HepG2 (cell line): ENCODE measurements at regions not wholly inside any gene's neighbourhood (a gene's known extent, or its start where the extent isn't known, plus 50 kb on each side); places are given as distances from the start of the nearest gene placed in this dataset.
A peak's percentile ranks its signal among the peaks of the same experiment; 100 is the strongest.

Experiments used
- ATF1 ChIP-seq: IDR thresholded peaks from 2 replicates; pipeline ENCODE4 v1.6.1; 2016; ENCODE audit warnings: mild to moderate bottlenecking, control low read depth
- FOXA1 ChIP-seq, 2 experiments: fragments of 450-650 bp in 1 of 2; sonication (generic) in 1 of 2; formaldehyde crosslinking in 1 of 2; IDR thresholded peaks; 2 replicates each; pipeline versions ENCODE4 v1.4.0 to v1.6.1; 2016 to 2020; ENCODE audit warnings: missing genetic modification reagents in 1 of 2
- FOXJ3 ChIP-seq: sonication (generic); formaldehyde crosslinking; IDR thresholded peaks from 2 replicates; pipeline ENCODE4 v1.4.0; 2020; ENCODE audit warnings: missing genetic modification reagents, mild to moderate bottlenecking, borderline replicate concordance
- IRF2 ChIP-seq: IDR thresholded peaks from 2 replicates; pipeline ENCODE4 v1.6.1; 2018; ENCODE audit warnings: missing genetic modification reagents, missing compliant biosample characterization
- KLF12 ChIP-seq: sonication (generic); formaldehyde crosslinking; IDR thresholded peaks from 2 replicates; pipeline ENCODE4 v1.4.0; 2020; ENCODE audit warnings: missing genetic modification reagents, borderline replicate concordance
- MIER3 ChIP-seq: IDR thresholded peaks from 2 replicates; pipeline ENCODE4 v1.6.1; 2016; ENCODE audit warnings: missing compliant biosample characterization, borderline replicate concordance
- REPIN1 ChIP-seq: sonication (generic); formaldehyde crosslinking; IDR thresholded peaks from 2 replicates; pipeline ENCODE4 v1.8.0; 2022; ENCODE audit warnings: missing genetic modification reagents, low read depth, mild to moderate bottlenecking, borderline replicate concordance
- SRSF9 ChIP-seq: fragments of 200-400 bp; formaldehyde crosslinking; IDR thresholded peaks from 2 replicates; pipeline ENCODE4 v1.6.1; 2018; ENCODE audit warnings: borderline replicate concordance, mild to moderate bottlenecking, low read depth, low read length; ENCODE audit not compliant: insufficient read depth, poor library complexity, severe bottlenecking
- SSRP1 ChIP-seq: IDR thresholded peaks from 2 replicates; pipeline ENCODE4 v1.6.1; 2016; ENCODE audit warnings: control low read depth
- ZBTB1 ChIP-seq: sonication (generic); formaldehyde crosslinking; IDR thresholded peaks from 2 replicates; pipeline ENCODE4 v1.4.0; 2020; ENCODE audit warnings: missing genetic modification reagents, borderline replicate concordance
- ZMYM3 ChIP-seq: sonication (generic); formaldehyde crosslinking; IDR thresholded peaks from 2 replicates; pipeline ENCODE4 v1.5.1; 2020; ENCODE audit warnings: mild to moderate bottlenecking, missing genetic modification reagents
- ZNF281 ChIP-seq: sonication (generic); formaldehyde crosslinking; IDR thresholded peaks from 2 replicates; pipeline ENCODE4 v1.4.0; 2020; ENCODE audit warnings: missing genetic modification reagents, borderline replicate concordance
- ZNF451 ChIP-seq: sonication (generic); formaldehyde crosslinking; IDR thresholded peaks from 2 replicates; pipeline ENCODE4 v1.5.0; 2020; ENCODE audit warnings: mild to moderate bottlenecking, missing genetic modification reagents
- ZNF644 ChIP-seq: IDR thresholded peaks from 2 replicates; pipeline ENCODE4 v1.6.1; 2016; ENCODE audit warnings: low read depth
- ZNF792 ChIP-seq: IDR thresholded peaks from 2 replicates; pipeline ENCODE4 v1.6.1; 2016
- TF ChIP-seq, protein P1 (sequence below): sonication (generic); formaldehyde crosslinking; IDR thresholded peaks from 2 replicates; pipeline ENCODE4 v1.8.0; 2022; ENCODE audit warnings: mild to moderate bottlenecking, missing genetic modification reagents; ENCODE audit not compliant: insufficient replicate concordance
- TF ChIP-seq, protein P2 (sequence below): sonication (generic); formaldehyde crosslinking; IDR thresholded peaks from 2 replicates; pipeline ENCODE4 v1.4.0; 2020; ENCODE audit warnings: missing genetic modification reagents
- TF ChIP-seq, protein P3 (sequence below): sonication (generic); formaldehyde crosslinking; IDR thresholded peaks from 2 replicates; pipeline ENCODE4 v1.4.0; 2020; ENCODE audit warnings: missing genetic modification reagents

DNA sequence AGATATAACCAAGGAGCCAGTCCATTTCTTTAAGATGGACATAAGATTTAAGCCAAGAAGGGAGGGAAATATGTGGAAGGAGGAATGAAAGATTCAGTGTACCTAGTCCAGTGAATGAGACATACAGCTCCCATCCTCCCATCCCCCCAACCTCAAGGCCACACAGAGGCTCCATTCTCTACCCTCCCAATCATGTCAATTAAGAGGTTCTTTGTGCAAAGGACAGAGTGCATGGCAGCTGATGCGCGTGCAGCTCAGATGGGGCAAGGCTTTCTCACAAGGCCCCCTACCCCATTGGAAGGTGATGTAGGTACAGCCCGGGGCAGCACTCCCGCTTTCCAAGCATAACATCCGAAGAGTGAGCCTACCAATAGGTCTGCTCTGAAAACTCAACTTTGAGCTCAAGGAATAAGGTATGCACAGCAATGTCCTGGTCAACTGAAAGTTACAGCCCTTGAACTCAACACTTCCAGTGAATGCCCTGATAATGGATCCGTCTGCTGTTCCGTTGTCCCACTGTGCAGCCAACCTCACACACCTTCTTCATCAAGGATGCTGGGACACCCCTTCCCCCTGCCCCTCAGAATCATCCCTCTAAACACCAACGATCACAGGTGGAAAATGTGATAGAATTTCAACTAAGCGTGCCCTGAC, 458.1 kb downstream of the SOX9 start (continued):
- TF ChIP-seq IRF2 (CRISPR knock-in tag): 0 out of 2 replicates have a peak, but pooled peaks have one; percentile 14
- TF ChIP-seq REPIN1 (CRISPR knock-in tag): no peak
- TF ChIP-seq MIER3 (CRISPR knock-in tag): 0 out of 2 replicates have a peak, but pooled peaks have one; percentile 41
- TF ChIP-seq FOXJ3 (CRISPR knock-in tag): no peak
- TF ChIP-seq, protein P1, sequence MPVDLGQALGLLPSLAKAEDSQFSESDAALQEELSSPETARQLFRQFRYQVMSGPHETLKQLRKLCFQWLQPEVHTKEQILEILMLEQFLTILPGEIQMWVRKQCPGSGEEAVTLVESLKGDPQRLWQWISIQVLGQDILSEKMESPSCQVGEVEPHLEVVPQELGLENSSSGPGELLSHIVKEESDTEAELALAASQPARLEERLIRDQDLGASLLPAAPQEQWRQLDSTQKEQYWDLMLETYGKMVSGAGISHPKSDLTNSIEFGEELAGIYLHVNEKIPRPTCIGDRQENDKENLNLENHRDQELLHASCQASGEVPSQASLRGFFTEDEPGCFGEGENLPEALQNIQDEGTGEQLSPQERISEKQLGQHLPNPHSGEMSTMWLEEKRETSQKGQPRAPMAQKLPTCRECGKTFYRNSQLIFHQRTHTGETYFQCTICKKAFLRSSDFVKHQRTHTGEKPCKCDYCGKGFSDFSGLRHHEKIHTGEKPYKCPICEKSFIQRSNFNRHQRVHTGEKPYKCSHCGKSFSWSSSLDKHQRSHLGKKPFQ: no peak
- no peak for TF ChIP-seq SRSF9
- TF ChIP-seq ZBTB1 (CRISPR knock-in tag): no peak
- TF ChIP-seq ZMYM3: peak; percentile 67
- TF ChIP-seq FOXA1 (IDR thresholded peaks at IDR 0.05): no peak
- TF ChIP-seq FOXA1 (CRISPR knock-in tag; IDR thresholded peaks at IDR 0.05): no peak
- TF ChIP-seq ATF1 (CRISPR knock-in tag): no peak
- TF ChIP-seq, protein P2, sequence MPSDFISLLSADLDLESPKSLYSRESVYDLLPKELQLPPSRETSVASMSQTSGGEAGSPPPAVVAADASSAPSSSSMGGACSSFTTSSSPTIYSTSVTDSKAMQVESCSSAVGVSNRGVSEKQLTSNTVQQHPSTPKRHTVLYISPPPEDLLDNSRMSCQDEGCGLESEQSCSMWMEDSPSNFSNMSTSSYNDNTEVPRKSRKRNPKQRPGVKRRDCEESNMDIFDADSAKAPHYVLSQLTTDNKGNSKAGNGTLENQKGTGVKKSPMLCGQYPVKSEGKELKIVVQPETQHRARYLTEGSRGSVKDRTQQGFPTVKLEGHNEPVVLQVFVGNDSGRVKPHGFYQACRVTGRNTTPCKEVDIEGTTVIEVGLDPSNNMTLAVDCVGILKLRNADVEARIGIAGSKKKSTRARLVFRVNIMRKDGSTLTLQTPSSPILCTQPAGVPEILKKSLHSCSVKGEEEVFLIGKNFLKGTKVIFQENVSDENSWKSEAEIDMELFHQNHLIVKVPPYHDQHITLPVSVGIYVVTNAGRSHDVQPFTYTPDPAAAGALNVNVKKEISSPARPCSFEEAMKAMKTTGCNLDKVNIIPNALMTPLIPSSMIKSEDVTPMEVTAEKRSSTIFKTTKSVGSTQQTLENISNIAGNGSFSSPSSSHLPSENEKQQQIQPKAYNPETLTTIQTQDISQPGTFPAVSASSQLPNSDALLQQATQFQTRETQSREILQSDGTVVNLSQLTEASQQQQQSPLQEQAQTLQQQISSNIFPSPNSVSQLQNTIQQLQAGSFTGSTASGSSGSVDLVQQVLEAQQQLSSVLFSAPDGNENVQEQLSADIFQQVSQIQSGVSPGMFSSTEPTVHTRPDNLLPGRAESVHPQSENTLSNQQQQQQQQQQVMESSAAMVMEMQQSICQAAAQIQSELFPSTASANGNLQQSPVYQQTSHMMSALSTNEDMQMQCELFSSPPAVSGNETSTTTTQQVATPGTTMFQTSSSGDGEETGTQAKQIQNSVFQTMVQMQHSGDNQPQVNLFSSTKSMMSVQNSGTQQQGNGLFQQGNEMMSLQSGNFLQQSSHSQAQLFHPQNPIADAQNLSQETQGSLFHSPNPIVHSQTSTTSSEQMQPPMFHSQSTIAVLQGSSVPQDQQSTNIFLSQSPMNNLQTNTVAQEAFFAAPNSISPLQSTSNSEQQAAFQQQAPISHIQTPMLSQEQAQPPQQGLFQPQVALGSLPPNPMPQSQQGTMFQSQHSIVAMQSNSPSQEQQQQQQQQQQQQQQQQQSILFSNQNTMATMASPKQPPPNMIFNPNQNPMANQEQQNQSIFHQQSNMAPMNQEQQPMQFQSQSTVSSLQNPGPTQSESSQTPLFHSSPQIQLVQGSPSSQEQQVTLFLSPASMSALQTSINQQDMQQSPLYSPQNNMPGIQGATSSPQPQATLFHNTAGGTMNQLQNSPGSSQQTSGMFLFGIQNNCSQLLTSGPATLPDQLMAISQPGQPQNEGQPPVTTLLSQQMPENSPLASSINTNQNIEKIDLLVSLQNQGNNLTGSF: 0 out of 2 replicates have a peak, but pooled peaks have one; percentile 17
- TF ChIP-seq, protein P3, sequence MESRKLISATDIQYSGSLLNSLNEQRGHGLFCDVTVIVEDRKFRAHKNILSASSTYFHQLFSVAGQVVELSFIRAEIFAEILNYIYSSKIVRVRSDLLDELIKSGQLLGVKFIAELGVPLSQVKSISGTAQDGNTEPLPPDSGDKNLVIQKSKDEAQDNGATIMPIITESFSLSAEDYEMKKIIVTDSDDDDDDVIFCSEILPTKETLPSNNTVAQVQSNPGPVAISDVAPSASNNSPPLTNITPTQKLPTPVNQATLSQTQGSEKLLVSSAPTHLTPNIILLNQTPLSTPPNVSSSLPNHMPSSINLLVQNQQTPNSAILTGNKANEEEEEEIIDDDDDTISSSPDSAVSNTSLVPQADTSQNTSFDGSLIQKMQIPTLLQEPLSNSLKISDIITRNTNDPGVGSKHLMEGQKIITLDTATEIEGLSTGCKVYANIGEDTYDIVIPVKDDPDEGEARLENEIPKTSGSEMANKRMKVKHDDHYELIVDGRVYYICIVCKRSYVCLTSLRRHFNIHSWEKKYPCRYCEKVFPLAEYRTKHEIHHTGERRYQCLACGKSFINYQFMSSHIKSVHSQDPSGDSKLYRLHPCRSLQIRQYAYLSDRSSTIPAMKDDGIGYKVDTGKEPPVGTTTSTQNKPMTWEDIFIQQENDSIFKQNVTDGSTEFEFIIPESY (CRISPR knock-in tag): peak; percentile 95
- peak; percentile 45; the same call in 1 of the 2 replicates for TF ChIP-seq SSRP1
- peak; percentile 96 for TF ChIP-seq ZNF281 (CRISPR knock-in tag)
- no peak for TF ChIP-seq ZNF451 (CRISPR knock-in tag)
- 0 out of 2 replicates have a peak, but pooled peaks have one; percentile 27 for TF ChIP-seq ZNF792 (CRISPR knock-in tag)
- no peak for TF ChIP-seq KLF12 (CRISPR knock-in tag)
- peak; percentile 82 for TF ChIP-seq ZNF644 (CRISPR knock-in tag)
